ENCODE measurements at regions not wholly inside any gene's neighbourhood (a gene's known extent, or its start where the extent isn't known, plus 50 kb on each side); places are given as distances from the start of the nearest gene placed in this dataset.

DNA sequence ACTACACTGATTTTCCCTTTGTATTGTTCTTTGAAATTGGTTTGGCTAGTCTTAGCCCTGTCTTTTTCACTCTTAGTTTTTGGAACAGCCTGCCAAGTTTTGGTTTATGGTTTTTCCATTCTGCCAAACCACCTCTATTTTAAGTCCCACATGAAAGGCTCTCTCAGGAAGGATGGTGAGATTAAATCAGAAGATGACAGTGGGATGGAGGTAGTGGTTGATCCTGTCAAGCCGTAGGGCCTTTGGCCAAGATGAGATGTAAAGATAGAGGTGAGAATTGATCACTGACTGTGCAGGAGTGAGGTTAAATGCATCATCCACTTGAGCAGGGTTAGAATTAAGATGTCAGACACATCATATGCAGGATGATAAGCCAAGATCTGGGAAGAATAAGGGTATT lies 948.5 kb downstream of the SLC4A3 start:
- H3K27ac ChIP-seq = no peak overlapping the region
- TF ChIP-seq, protein P1, sequence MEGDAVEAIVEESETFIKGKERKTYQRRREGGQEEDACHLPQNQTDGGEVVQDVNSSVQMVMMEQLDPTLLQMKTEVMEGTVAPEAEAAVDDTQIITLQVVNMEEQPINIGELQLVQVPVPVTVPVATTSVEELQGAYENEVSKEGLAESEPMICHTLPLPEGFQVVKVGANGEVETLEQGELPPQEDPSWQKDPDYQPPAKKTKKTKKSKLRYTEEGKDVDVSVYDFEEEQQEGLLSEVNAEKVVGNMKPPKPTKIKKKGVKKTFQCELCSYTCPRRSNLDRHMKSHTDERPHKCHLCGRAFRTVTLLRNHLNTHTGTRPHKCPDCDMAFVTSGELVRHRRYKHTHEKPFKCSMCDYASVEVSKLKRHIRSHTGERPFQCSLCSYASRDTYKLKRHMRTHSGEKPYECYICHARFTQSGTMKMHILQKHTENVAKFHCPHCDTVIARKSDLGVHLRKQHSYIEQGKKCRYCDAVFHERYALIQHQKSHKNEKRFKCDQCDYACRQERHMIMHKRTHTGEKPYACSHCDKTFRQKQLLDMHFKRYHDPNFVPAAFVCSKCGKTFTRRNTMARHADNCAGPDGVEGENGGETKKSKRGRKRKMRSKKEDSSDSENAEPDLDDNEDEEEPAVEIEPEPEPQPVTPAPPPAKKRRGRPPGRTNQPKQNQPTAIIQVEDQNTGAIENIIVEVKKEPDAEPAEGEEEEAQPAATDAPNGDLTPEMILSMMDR (conservative IDR thresholded peaks at IDR 0.05) = no peak

DNA sequence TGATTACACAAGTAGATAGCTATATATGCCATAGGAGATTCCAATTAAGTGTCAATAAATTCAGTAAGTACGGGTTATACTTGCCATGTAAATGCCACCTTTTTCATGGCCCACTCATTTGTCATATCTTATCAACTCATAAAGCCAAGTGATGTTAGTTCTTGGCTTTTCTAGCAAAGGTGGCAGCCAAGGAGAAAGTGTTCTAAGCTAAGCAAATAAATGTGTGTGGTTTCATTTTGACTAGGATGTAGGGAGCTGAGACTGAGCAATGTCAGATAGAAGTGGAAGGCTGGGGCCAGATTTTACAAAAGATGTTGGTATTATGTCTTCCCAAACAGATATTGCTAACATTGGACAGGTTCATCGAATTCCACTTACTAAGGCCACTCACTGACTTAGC lies 952.0 kb downstream of the SLC4A3 start:
- no peak overlapping the region for H3K27ac ChIP-seq
- TF ChIP-seq, protein P1 (conservative IDR thresholded peaks at IDR 0.05) = no peak

DNA sequence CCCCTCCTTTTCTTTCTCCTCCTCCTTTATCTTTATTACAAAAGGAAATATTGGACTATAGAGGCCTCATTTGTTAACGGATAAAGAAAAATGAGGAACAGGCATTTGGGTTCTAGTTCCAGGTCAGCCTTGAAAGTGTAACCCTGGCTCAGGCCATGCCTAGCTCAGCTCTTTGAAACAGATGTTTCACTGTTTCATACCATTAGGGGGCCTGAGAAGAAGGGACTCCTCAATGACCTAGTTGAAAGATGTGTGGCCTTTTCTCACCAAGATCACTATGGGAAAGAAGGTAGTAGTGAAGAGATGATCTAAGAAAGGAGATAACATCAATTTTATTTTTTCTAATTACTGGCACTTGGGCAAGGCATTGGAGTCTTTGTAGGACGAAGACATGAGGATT lies 952.7 kb downstream of the SLC4A3 start:
- TF ChIP-seq, protein P1 (conservative IDR thresholded peaks at IDR 0.05) = no peak
- H3K27ac ChIP-seq = no peak overlapping the region

DNA sequence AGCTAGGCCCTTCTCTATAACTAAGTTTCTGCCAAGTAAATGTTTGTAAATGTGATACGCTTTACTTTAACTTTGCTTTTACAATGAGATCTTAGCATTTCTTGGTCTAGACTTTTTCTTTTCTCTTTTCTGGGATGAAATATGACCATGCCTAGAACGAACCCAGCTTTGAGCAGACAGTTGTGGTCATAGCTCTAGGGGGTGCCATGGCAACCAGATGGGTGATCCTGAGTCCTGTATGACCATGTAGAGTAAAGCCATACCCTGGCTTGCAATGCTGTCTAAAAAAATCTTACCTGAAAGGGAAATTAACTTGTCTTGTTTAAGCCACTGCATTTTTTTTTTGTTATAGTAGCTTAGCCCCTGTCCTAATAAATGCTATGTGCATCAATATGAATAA lies 956.3 kb downstream of the SLC4A3 start:
- TF ChIP-seq, protein P1 (conservative IDR thresholded peaks at IDR 0.05) = no peak
- no peak overlapping the region for H3K27ac ChIP-seq

DNA sequence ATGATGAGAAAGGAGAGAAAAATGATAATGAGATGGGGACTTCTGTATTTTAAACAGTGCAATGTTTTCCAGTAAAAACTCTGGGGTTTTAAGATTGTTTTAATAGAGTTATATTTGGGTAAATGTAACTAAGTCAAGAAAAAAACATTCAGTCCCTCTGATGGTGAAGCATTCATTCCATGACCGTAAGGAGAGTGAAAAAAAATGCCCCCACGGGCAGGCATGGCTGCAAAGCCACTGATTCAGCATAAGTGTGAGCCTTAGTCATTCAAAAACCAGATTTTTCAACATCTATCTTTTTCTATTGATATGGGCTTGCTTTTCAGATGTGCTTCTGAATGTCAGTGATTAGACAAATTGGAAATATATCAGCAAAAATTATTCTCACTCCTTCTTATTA lies 957.8 kb downstream of the SLC4A3 start:
- TF ChIP-seq, protein P1 (conservative IDR thresholded peaks at IDR 0.05) = no peak
- H3K27ac ChIP-seq = no peak overlapping the region

DNA sequence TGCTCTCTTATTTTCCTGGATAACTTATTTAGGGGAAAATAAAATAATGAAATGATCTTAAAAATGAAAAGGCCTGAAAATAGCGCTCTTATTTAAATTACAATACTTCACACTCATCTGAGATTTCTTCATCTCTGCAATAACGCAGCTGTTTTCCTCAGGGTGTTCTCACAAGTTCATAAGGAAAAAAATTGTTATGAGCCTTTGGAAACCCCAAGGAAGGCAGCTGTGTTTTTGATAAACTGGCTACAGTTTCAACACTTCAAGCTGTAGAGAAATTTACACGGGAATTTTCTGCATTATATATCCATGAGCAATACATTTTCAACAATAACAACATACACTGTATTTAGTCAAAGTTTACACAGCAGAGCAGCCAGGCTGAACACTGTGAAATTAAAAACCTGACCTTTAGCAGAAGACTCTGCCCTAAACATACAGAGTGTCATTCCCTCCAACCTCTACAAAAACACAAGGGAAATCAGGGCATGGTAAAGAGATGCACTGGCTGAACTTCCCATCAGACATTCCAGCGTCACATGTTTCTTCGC lies 959.6 kb downstream of the SLC4A3 start:
- TF ChIP-seq, protein P1 (conservative IDR thresholded peaks at IDR 0.05) = no peak
- H3K27ac ChIP-seq = no peak overlapping the region

DNA sequence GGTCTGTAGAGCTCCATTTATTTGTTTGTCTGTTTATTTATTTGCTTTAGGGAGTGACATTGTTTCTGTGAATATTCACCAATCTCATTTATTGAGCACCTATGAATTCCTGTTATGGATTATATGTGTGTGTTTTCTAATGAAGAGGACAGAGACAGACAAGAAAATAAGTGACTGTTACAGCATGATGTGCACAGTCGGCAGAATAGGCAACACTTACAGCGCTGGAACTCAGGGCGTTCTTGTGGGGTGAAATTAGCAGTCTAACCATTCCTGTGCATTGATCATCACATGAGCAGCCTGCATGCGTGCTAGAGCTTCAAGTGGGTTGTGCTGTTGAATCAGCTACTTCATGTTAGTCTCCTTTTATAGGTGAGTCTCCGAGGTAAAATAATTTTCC lies 960.7 kb downstream of the SLC4A3 start:
- H3K27ac ChIP-seq = no peak overlapping the region
- TF ChIP-seq, protein P1 (conservative IDR thresholded peaks at IDR 0.05) = no peak

All from VCaP (cell line).